PC-9 (cell line): ENCODE measurements at regions not wholly inside any gene's neighbourhood (a gene's known extent, or its start where the extent isn't known, plus 50 kb on each side); places are given as distances from the start of the nearest gene placed in this dataset.

Experiments used
- CTCF ChIP-seq: fragments of 200-600 bp; sonication (generic); conservative IDR thresholded peaks from 2 replicates; pipeline ENCODE4 v1.6.1; 2017; ENCODE audit warnings: mixed run types, antibody characterized with exemption, mild to moderate bottlenecking, moderate library complexity
- EZH2 ChIP-seq: fragments of 200-600 bp; sonication (generic); IDR thresholded peaks from 2 replicates; pipeline ENCODE4 v1.8.0; 2017; ENCODE audit warnings: antibody characterized with exemption, low read depth

GRCh38 chr4:15144967-15145295 lies 142.7 kb downstream of the CPEB2 start:
- TF ChIP-seq CTCF (no peak), EZH2 (no peak)
